ENCODE measurements at regions not wholly inside any gene's neighbourhood (a gene's known extent, or its start where the extent isn't known, plus 50 kb on each side); places are given as distances from the start of the nearest gene placed in this dataset.

DNA sequence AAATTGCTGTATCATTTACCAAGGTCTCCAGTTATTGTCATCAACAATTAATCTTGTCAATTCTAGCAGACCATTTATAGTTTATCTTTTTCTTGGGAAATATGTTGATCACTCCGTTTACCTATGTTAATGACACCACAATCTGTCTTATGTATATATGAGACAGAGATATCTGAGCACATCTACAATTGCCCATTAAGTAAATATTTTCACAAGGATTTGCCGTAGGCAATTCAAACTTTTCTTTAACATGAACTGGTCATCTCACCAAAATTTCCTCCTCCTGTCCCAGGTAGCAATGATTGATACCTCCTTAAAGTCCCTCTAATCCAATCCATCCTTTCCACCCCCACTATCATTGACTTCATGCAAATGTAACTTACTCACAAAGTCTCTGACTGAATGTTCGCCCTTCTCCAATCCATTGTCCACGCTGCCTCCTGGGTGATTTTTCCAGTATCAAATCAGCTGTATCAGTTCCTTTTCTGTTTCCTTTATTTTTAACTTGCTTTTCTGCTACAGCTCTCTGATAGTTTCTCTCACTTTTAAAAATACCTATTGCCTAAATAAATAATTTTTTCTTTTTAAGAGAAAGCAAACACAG is 138.3 kb downstream of the GNAT3 start:
- TF ChIP-seq, protein P1, sequence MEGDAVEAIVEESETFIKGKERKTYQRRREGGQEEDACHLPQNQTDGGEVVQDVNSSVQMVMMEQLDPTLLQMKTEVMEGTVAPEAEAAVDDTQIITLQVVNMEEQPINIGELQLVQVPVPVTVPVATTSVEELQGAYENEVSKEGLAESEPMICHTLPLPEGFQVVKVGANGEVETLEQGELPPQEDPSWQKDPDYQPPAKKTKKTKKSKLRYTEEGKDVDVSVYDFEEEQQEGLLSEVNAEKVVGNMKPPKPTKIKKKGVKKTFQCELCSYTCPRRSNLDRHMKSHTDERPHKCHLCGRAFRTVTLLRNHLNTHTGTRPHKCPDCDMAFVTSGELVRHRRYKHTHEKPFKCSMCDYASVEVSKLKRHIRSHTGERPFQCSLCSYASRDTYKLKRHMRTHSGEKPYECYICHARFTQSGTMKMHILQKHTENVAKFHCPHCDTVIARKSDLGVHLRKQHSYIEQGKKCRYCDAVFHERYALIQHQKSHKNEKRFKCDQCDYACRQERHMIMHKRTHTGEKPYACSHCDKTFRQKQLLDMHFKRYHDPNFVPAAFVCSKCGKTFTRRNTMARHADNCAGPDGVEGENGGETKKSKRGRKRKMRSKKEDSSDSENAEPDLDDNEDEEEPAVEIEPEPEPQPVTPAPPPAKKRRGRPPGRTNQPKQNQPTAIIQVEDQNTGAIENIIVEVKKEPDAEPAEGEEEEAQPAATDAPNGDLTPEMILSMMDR (IDR thresholded peaks at IDR 0.05): no peak
- no peak for TF ChIP-seq ZFX (IDR thresholded peaks at IDR 0.05; ENCODE audit: borderline replicate concordance)
